Liver (tissue), 8 donors: ENCODE measurements at regions not wholly inside any gene's neighbourhood (a gene's known extent, or its start where the extent isn't known, plus 50 kb on each side); places are given as distances from the start of the nearest gene placed in this dataset.
"Not testable (repeated sequence)": the region's sequence is repeated elsewhere in the genome, so short reads cannot be mapped to it uniquely, and the experiment has no call there.

Source experiments
- DNase-seq: peaks from one replicate; pipeline ENCODE4 v3.0.0-alpha.2; 2017; ENCODE audit warnings: low spot score
- H3K27ac ChIP-seq, 2 donors: one replicate each; pipeline ENCODE4 v1.7.0; 2013; ENCODE audit warnings: inconsistent platforms in 2 of 2, low read length in 2 of 2, control low read depth in 1 of 2, low read depth in 1 of 2, mild to moderate bottlenecking in 1 of 2
- H3K27me3 ChIP-seq, 4 donors: one replicate each; pipeline versions ENCODE4 v1.6.1 to v1.7.0; 2013; ENCODE audit warnings: low read length in 3 of 4, inconsistent platforms in 1 of 4, mild to moderate bottlenecking in 1 of 4, moderate library complexity in 1 of 4; ENCODE audit not compliant: control insufficient read depth in 4 of 4, insufficient read depth in 4 of 4
- H3K36me3 ChIP-seq, 4 donors: one replicate each; pipeline versions ENCODE4 v1.6.1 to v1.7.0; 2013; ENCODE audit warnings: low read length in 3 of 4, mild to moderate bottlenecking in 3 of 4, low read depth in 1 of 4, moderate library complexity in 1 of 4; ENCODE audit not compliant: control insufficient read depth in 4 of 4, insufficient read depth in 3 of 4
- H3K4me1 ChIP-seq, 4 donors: one replicate each; pipeline versions ENCODE4 v1.6.1 to v1.7.0; 2013; ENCODE audit warnings: low read length in 3 of 4, mild to moderate bottlenecking in 3 of 4, moderate library complexity in 1 of 4; ENCODE audit not compliant: control insufficient read depth in 4 of 4, insufficient read depth in 4 of 4
- H3K4me3 ChIP-seq, 3 donors: one replicate each; pipeline versions ENCODE4 v1.6.1 to v1.7.0; 2013; ENCODE audit warnings: low read length in 3 of 3, control low read depth in 1 of 3, low read depth in 1 of 3, mild to moderate bottlenecking in 1 of 3
- H3K9ac ChIP-seq, 2 donors: one replicate each; pipeline ENCODE4 v1.7.0; 2013; ENCODE audit warnings: low read length in 2 of 2, mild to moderate bottlenecking in 2 of 2, moderate library complexity in 2 of 2, control low read depth in 1 of 2, low read depth in 1 of 2
- H3K9me3 ChIP-seq, 4 donors: one replicate each; pipeline versions ENCODE4 v1.6.1 to v1.7.0; 2013; ENCODE audit warnings: low read length in 3 of 4; ENCODE audit not compliant: control insufficient read depth in 4 of 4
- CTCF ChIP-seq: fragments of 150-350 bp; IDR thresholded peaks from 2 replicates; pipeline ENCODE4 v1.5.1; 2017; ENCODE audit warnings: improper control_type of control experiment, low read depth, low read length; ENCODE audit not compliant: missing input control
- EGR1 ChIP-seq, 2 donors: IDR thresholded peaks; 2 replicates each; pipeline ENCODE4 v1.6.1; 2016 to 2018; ENCODE audit warnings: antibody characterized with exemption in 2 of 2, low read depth in 2 of 2
- FOXA1 ChIP-seq: IDR thresholded peaks from 2 replicates; pipeline ENCODE4 v1.6.1; 2016; ENCODE audit warnings: antibody characterized with exemption
- FOXA2 ChIP-seq: IDR thresholded peaks from 2 replicates; pipeline ENCODE4 v1.6.1; 2016; ENCODE audit warnings: antibody characterized with exemption
- HNF4A ChIP-seq, 2 donors: conservative IDR thresholded peaks; 2 replicates each; pipeline ENCODE4 v1.6.1; 2016; ENCODE audit warnings: antibody characterized with exemption in 2 of 2, mild to moderate bottlenecking in 2 of 2
- SP1 ChIP-seq: IDR thresholded peaks from 2 replicates; pipeline ENCODE4 v1.6.1; 2018; ENCODE audit warnings: antibody characterized with exemption, mild to moderate bottlenecking
- TAF1 ChIP-seq: conservative IDR thresholded peaks from 2 replicates; pipeline ENCODE4 v1.6.1; 2016; ENCODE audit warnings: antibody characterized with exemption, mild to moderate bottlenecking
- WGBS: extraction: QIAGEN DNeasy Blood & Tissue Kit; methylation state at CpG from one replicate; pipeline ENCODE4 v1.1.7; 2013; 5-methylcytosine and 5-hydroxymethylcytosine counted together
- TF ChIP-seq, protein P1 (sequence below): IDR thresholded peaks from 2 replicates; pipeline ENCODE4 v1.6.1; 2016; ENCODE audit warnings: antibody characterized with exemption
- donor health status: healthy.
- donor health status: healthy.
- donor health status: healthy.
- donor health status: healthy.
- donor health status: healthy.

GRCh38 chr1:166630369-166630768 lies 208.9 kb upstream of the POGK start:
- no peak for DNase-seq
- no peaks in the 10 kb centered on the region for H3K36me3 ChIP-seq
- no peak overlapping the region for H3K27ac ChIP-seq
- H3K9ac ChIP-seq: no peak overlapping the region
- no peaks in the 10 kb centered on the region for H3K4me1 ChIP-seq
- no peaks in the 10 kb centered on the region for H3K9me3 ChIP-seq
- H3K4me3 ChIP-seq: no peak overlapping the region
- 74% methylated on average over 2 of the region's 2 CpGs for WGBS
- TF ChIP-seq FOXA1 (no peak), SP1 (no peak), FOXA2 (no peak), TAF1 (no peak), CTCF (no peak), HNF4A (conservative IDR thresholded peaks at IDR 0.05) (no peak)
- TF ChIP-seq, protein P1, sequence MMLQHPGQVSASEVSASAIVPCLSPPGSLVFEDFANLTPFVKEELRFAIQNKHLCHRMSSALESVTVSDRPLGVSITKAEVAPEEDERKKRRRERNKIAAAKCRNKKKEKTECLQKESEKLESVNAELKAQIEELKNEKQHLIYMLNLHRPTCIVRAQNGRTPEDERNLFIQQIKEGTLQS: no peak
- H3K27me3 ChIP-seq: no peaks in the 10 kb centered on the region

GRCh38 chr1:166638137-166638536 lies 201.1 kb upstream of the POGK start:
- H3K27ac ChIP-seq: no peak overlapping the region
- no peaks in the 10 kb centered on the region for H3K9me3 ChIP-seq
- WGBS: 77% methylated on average over 5 of the region's 5 CpGs
- H3K4me3 ChIP-seq: no peak overlapping the region
- H3K27me3 ChIP-seq: no peaks in the 10 kb centered on the region
- no peak overlapping the region for H3K9ac ChIP-seq
- TF ChIP-seq EGR1 (IDR thresholded peaks at IDR 0.05; ENCODE audit: low read depth in 2 of 2): no peak
- TF ChIP-seq HNF4A (conservative IDR thresholded peaks at IDR 0.05): no peak
- no peaks in the 10 kb centered on the region for H3K36me3 ChIP-seq
- no peaks in the 10 kb centered on the region for H3K4me1 ChIP-seq
- no peak for DNase-seq

- not testable (repeated sequence) for H3K4me3 ChIP-seq, H3K36me3 ChIP-seq, H3K9me3 ChIP-seq, H3K27me3 ChIP-seq, H3K4me1 ChIP-seq, H3K9ac ChIP-seq, DNase-seq, H3K27ac ChIP-seq
- WGBS: 58% methylated on average over 2 of the region's 2 CpGs
Measured at GRCh38 chr1:166657228-166657627, 182.0 kb upstream of the POGK start.

DNA sequence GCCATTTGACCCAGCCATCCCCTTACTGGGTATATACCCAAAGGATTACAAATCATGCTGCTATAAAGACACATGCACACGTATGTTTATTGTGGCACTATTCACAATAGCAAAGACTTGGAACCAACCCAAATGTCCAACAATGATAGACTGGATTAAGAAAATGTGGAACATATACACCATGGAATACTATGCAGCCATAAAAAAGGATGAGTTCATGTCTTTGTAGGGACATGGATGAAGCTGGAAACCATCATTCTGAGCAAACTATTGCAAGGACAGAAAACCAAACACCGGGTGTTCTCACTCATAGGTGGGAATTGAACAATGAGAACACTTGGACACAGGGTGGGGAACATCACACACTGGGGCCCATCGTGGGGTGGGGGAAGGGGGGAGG lies 172.5 kb upstream of the POGK start:
- not testable (repeated sequence) for H3K9ac ChIP-seq, H3K27ac ChIP-seq, H3K27me3 ChIP-seq, DNase-seq, H3K4me3 ChIP-seq, H3K4me1 ChIP-seq, H3K36me3 ChIP-seq, H3K9me3 ChIP-seq
- WGBS: 75% methylated on average over 3 of the region's 3 CpGs

GRCh38 chr1:166667600-166667999 lies 171.7 kb upstream of the POGK start:
- not testable (repeated sequence) for H3K4me1 ChIP-seq, H3K27me3 ChIP-seq, H3K36me3 ChIP-seq, H3K4me3 ChIP-seq, H3K9ac ChIP-seq, DNase-seq, H3K9me3 ChIP-seq, H3K27ac ChIP-seq
- WGBS: 73% methylated on average over 1 of the region's 1 CpG
